HepG2 (cell line): ENCODE measurements at regions not wholly inside any gene's neighbourhood (a gene's known extent, or its start where the extent isn't known, plus 50 kb on each side); places are given as distances from the start of the nearest gene placed in this dataset.

Experiments used
- ATAC-seq: fragments of 200-7000 bp; cut with Tn5 transposase; 3 replicates; pipeline ENCODE4 v1.9.1; 2020; ENCODE audit warnings: mild to moderate bottlenecking, moderate library complexity
- BruUV-seq: library from RNA; stranded (reverse); fragments of 400-500 nt; replicated peaks from 2 replicates; lab custom pipeline; 2021; lab: Mats Ljungman, UMichigan
- CTCF ChIA-PET: fragments of 300-600 bp; formaldehyde crosslinking; extraction: SDS; loops from one replicate; lab custom pipeline; 2021; ENCODE audit warnings: low total read pairs, inconsistent platforms, low intra/inter-chr PET ratio; lab: Yijun Ruan, JAX
- POLR2A ChIA-PET: fragments of 350-600 bp; sonication (Branson Sonifier 250); formaldehyde crosslinking; loops from one replicate; lab custom pipeline; 2020; ENCODE audit warnings: antibody characterized with exemption, inconsistent platforms; lab: Yijun Ruan, JAX
- DNase-seq: peaks from one replicate; pipeline ENCODE4 v3.0.0-alpha.2; 2015; ENCODE audit warnings: low spot score
- FAIRE-seq: peaks from 3 replicates; lab custom pipeline; 2011; peaks lifted over from hg19 to GRCh38; lab: Jason Lieb, UNC
- H2AFZ ChIP-seq: one replicate; pipeline ENCODE4 v1.6.1; 2011; ENCODE audit warnings: low read length, inconsistent platforms
- H3K27ac ChIP-seq: fragments of 300-600 bp; 3 replicates; pipeline ENCODE4 v1.8.0; 2011; ENCODE audit warnings: mixed run types, mild to moderate bottlenecking, mixed read lengths, low read length, inconsistent platforms; ENCODE audit not compliant: insufficient read depth; ENCODE audit errors: extremely low read length
- H3K27me3 ChIP-seq, 2 experiments: fragments of 200-600 bp in 1 of 2; 2 replicates in 1 of 2; 3 replicates in 1 of 2; pipeline versions ENCODE4 v1.6.0 to v1.8.0; 2011; ENCODE audit warnings: low read length in 2 of 2, mild to moderate bottlenecking in 2 of 2, moderate library complexity in 2 of 2, inconsistent platforms in 1 of 2; ENCODE audit not compliant: insufficient read depth in 2 of 2, control insufficient read depth in 1 of 2
- H3K36me3 ChIP-seq, 2 experiments: fragments of 200-600 bp in 1 of 2; replicated peaks in 1 of 2; 2 replicates in 1 of 2; 3 replicates in 1 of 2; pipeline versions ENCODE4 v1.5.1 to v1.8.0; 2011; ENCODE audit warnings: low read length in 2 of 2, inconsistent platforms in 1 of 2; ENCODE audit not compliant: insufficient read depth in 2 of 2, control insufficient read depth in 1 of 2
- H3K4me1 ChIP-seq: 2 replicates; pipeline ENCODE4 v1.5.1; 2012; ENCODE audit warnings: low read length, inconsistent platforms; ENCODE audit not compliant: insufficient read depth
- H3K4me2 ChIP-seq: 2 replicates; pipeline ENCODE4 v1.6.0; 2011; ENCODE audit warnings: low read depth, low read length, inconsistent platforms
- H3K4me3 ChIP-seq, 3 experiments: fragments of 200-600 bp in 1 of 3; sonication (generic), shearing (Covaris generic) in 1 of 3; replicated peaks in 1 of 3; 2 replicates each; pipeline ENCODE4 v1.5.1; 2011 to 2016; ENCODE audit warnings: low read length in 3 of 3, inconsistent platforms in 2 of 3, low read depth in 2 of 3, mild to moderate bottlenecking in 2 of 3, control low read depth in 1 of 3, mixed read lengths in 1 of 3; ENCODE audit not compliant: insufficient read depth in 1 of 3
- H3K79me2 ChIP-seq: one replicate; pipeline ENCODE4 v1.6.1; 2011; ENCODE audit warnings: low read length, inconsistent platforms; ENCODE audit not compliant: insufficient read depth
- H3K9ac ChIP-seq: 2 replicates; pipeline ENCODE4 v1.6.0; 2011; ENCODE audit warnings: mild to moderate bottlenecking, low read depth, low read length, inconsistent platforms; ENCODE audit not compliant: insufficient read depth
- H3K9me3 ChIP-seq: 2 replicates; pipeline ENCODE4 v1.5.1; 2012; ENCODE audit warnings: mild to moderate bottlenecking, low read length
- H4K20me1 ChIP-seq: 2 replicates; pipeline ENCODE4 v1.6.0; 2011; ENCODE audit warnings: inconsistent platforms, mild to moderate bottlenecking, low read length, moderate library complexity; ENCODE audit not compliant: insufficient read depth
- BRD4 ChIP-seq: sonication (generic); formaldehyde crosslinking; IDR thresholded peaks from 2 replicates; pipeline ENCODE4 v1.4.0; 2020; ENCODE audit warnings: missing genetic modification reagents
- EED ChIP-seq: sonication (generic); formaldehyde crosslinking; IDR thresholded peaks from 2 replicates; pipeline ENCODE4 v1.5.0; 2020; ENCODE audit warnings: mild to moderate bottlenecking, missing genetic modification reagents
- PRDM15 ChIP-seq: sonication (generic); formaldehyde crosslinking; IDR thresholded peaks from 2 replicates; pipeline ENCODE4 v1.4.0; 2020; ENCODE audit warnings: missing genetic modification reagents
- SNAI1 ChIP-seq: sonication (generic); formaldehyde crosslinking; IDR thresholded peaks from 2 replicates; pipeline ENCODE4 v1.5.0; 2020; ENCODE audit warnings: mild to moderate bottlenecking, missing genetic modification reagents, borderline replicate concordance
- ZBTB10 ChIP-seq: sonication (generic); formaldehyde crosslinking; IDR thresholded peaks from 2 replicates; pipeline ENCODE4 v1.4.0; 2020; ENCODE audit warnings: missing genetic modification reagents, borderline replicate concordance
- ZFX ChIP-seq: sonication (generic); formaldehyde crosslinking; IDR thresholded peaks from 2 replicates; pipeline ENCODE4 v1.4.0; 2020; ENCODE audit warnings: mild to moderate bottlenecking, low read depth, missing genetic modification reagents, moderate library complexity
- ZMAT3 ChIP-seq: sonication (generic); formaldehyde crosslinking; conservative IDR thresholded peaks from 2 replicates; pipeline ENCODE4 v1.7.0; 2021; ENCODE audit warnings: missing genetic modification reagents
- ZNF12 ChIP-seq: sonication (generic); formaldehyde crosslinking; IDR thresholded peaks from 2 replicates; pipeline ENCODE4 v1.5.0; 2020; ENCODE audit warnings: missing genetic modification reagents
- ZNF260 ChIP-seq: sonication (generic); formaldehyde crosslinking; IDR thresholded peaks from 2 replicates; pipeline ENCODE4 v1.4.0; 2020; ENCODE audit warnings: missing genetic modification reagents, low read depth, mild to moderate bottlenecking, borderline replicate concordance
- ZNF281 ChIP-seq: sonication (generic); formaldehyde crosslinking; IDR thresholded peaks from 2 replicates; pipeline ENCODE4 v1.4.0; 2020; ENCODE audit warnings: missing genetic modification reagents, borderline replicate concordance
- ZNF607 ChIP-seq: sonication (generic); formaldehyde crosslinking; IDR thresholded peaks from 2 replicates; pipeline ENCODE4 v1.5.1; 2020; ENCODE audit warnings: missing genetic modification reagents, mild to moderate bottlenecking, borderline replicate concordance
- ZNF768 ChIP-seq: sonication (generic); formaldehyde crosslinking; IDR thresholded peaks from 2 replicates; pipeline ENCODE4 v1.4.0; 2020; ENCODE audit warnings: missing genetic modification reagents
- ZNF777 ChIP-seq: sonication (generic); formaldehyde crosslinking; IDR thresholded peaks from 2 replicates; pipeline ENCODE4 v1.4.0; 2020; ENCODE audit warnings: missing genetic modification reagents
- WGBS: methylation state at CpG from one replicate; pipeline ENCODE4 v1.1.6; 2017; ENCODE audit warnings: low lambda C conversion rate; 5-methylcytosine and 5-hydroxymethylcytosine counted together
- in situ Hi-C: cut with HindIII; loops from 2 replicates; pipeline ENCODE4 v1.10.0; 2017; ENCODE audit warnings: low pct_unique_long_range_greater_than_20kb; ENCODE audit not compliant: extremely low pct_ligation_motif_present
- intact Hi-C: fragments of 100-400 bp; cut with micrococcal nuclease; formaldehyde crosslinking; loops from one replicate; pipeline ENCODE4 v1.10.0; 2022; ENCODE audit not compliant: unreplicated experiment
- TF ChIP-seq, protein P1 (sequence below): IDR thresholded peaks from 2 replicates; pipeline ENCODE4 v1.6.1; 2016; ENCODE audit warnings: low read depth, control low read depth

- no peak overlapping the region for H3K27ac ChIP-seq
- no peaks in the 10 kb centered on the region for H4K20me1 ChIP-seq
- no peaks in the 10 kb centered on the region for H3K36me3 ChIP-seq
- peaks cover 23% of the 10 kb centered on the region; the same call in 1 of the 2 replicates for H3K9me3 ChIP-seq
- H3K27me3 ChIP-seq, result no peaks in the 10 kb centered on the region
- TF ChIP-seq EED (CRISPR knock-in tag) (no peak), ZNF768 (no peak), ZNF281 (no peak), ZNF12 (CRISPR knock-in tag) (no peak), ZNF260 (CRISPR knock-in tag) (no peak), ZFX (CRISPR knock-in tag) (no peak), ZNF777 (no peak), PRDM15 (CRISPR knock-in tag) (no peak), ZNF607 (CRISPR knock-in tag) (no peak), ZBTB10 (CRISPR knock-in tag) (no peak), BRD4 (no peak), SNAI1 (no peak), ZMAT3 (CRISPR knock-in tag) (no peak)
- TF ChIP-seq, protein P1, sequence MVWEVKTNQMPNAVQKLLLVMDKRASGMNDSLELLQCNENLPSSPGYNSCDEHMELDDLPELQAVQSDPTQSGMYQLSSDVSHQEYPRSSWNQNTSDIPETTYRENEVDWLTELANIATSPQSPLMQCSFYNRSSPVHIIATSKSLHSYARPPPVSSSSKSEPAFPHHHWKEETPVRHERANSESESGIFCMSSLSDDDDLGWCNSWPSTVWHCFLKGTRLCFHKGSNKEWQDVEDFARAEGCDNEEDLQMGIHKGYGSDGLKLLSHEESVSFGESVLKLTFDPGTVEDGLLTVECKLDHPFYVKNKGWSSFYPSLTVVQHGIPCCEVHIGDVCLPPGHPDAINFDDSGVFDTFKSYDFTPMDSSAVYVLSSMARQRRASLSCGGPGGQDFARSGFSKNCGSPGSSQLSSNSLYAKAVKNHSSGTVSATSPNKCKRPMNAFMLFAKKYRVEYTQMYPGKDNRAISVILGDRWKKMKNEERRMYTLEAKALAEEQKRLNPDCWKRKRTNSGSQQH, result no peak
- no peak for ATAC-seq
- no peak overlapping the region for H3K9ac ChIP-seq
- POLR2A ChIA-PET, result no interaction called here
- CTCF ChIA-PET, result no interaction called here
- no peak overlapping the region for H3K4me2 ChIP-seq
- FAIRE-seq, result no peak
- H2AFZ ChIP-seq, result no peak overlapping the region
- no peak for DNase-seq
- WGBS, result 0% methylated on average over 1 of the region's 1 CpG
- H3K79me2 ChIP-seq, result no peaks in the 10 kb centered on the region
- in situ Hi-C loops (no loop called here), intact Hi-C loops (no loop called here)
- H3K4me1 ChIP-seq, result no peaks in the 10 kb centered on the region
- no TSS peak for BruUV-seq
- H3K4me3 ChIP-seq, result no peak overlapping the region
Measured at GRCh38 chr12:91732086-91732485, 413.6 kb downstream of the BTG1 start.
